ENCODE measurements at regions not wholly inside any gene's neighbourhood (a gene's known extent, or its start where the extent isn't known, plus 50 kb on each side); places are given as distances from the start of the nearest gene placed in this dataset.
"Not testable (repeated sequence)": the region's sequence is repeated elsewhere in the genome, so short reads cannot be mapped to it uniquely, and the experiment has no call there.

DNA sequence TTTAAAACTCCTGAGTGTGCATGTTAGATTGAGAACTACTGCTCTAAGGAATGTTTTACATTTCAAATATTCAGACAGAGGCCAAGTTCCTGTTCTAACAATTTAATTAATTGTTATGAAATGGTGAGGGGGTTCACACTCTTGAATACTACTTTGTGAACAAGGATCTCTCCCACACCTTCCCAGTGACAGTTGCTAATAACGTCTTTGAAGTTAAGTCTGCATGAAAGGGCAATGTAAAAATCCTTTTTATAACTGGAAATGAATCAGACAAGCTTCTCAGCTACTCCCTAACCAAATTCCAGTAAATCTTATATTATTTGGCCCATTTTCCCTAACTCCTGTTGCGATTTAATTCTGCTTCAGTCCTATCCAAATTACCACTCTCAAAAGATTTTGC lies 828.5 kb upstream of the ADAMTS5 start:
- DNase-seq, result no peak

GRCh38 chr21:27793901-27794300 lies 827.0 kb upstream of the ADAMTS5 start:
- no peak for DNase-seq

- DNase-seq, result no peak
Observed at GRCh38 chr21:27787046-27787445, 820.2 kb upstream of the ADAMTS5 start.

GRCh38 chr21:27779606-27780005 lies 812.7 kb upstream of the ADAMTS5 start:
- no peak for DNase-seq

- no peak for DNase-seq
Observed at GRCh38 chr21:27776925-27777553, 810.2 kb upstream of the ADAMTS5 start.

- DNase-seq, result no peak
Observed at GRCh38 chr21:27772816-27773215, 805.9 kb upstream of the ADAMTS5 start.

DNA sequence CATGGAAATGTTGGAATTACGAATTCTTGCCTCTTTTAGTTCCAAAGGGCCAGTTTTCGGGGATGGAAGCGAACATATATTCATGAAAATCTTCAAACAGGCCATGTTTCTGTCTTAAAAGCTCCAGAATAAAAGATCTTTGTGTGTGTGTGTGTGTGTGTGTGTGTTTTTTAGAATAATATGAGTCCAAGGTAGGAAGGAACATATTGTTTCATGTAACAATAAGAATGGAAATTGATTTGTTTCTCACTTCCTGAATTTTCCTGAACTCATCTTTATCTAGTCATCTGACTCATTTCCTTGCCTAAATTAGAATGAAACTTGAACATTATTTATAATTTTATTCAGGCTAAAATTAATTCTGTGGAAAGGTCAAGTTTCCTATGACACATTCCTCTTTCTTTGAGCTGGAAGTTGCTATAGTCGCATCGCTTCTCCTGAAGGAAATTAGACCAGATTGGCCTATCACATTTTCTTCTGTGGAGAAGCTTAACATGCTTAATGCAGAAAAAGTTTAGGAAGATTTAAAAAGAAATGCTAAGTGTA lies 805.1 kb upstream of the ADAMTS5 start:
- no peak for DNase-seq

DNA sequence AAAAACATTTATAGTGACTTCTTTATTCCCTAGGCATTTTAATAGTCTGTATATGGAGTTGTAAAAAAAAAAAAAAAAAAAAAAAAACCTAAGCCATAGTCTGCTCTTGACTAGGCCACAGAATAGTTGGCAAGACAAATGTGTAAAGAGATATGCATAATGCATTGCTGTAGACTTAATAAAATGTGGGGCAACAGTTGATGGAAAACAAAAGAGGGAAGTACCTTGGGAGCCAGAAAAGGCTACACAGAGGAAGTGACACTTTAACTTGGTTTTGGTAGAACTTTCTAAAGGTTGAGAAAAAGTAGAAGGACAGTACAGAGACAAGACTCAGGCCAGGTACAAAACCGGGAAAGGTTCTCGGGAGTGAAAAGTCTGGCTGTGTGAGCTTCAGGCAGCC lies 802.9 kb upstream of the ADAMTS5 start:
- DNase-seq, result no peak

DNA sequence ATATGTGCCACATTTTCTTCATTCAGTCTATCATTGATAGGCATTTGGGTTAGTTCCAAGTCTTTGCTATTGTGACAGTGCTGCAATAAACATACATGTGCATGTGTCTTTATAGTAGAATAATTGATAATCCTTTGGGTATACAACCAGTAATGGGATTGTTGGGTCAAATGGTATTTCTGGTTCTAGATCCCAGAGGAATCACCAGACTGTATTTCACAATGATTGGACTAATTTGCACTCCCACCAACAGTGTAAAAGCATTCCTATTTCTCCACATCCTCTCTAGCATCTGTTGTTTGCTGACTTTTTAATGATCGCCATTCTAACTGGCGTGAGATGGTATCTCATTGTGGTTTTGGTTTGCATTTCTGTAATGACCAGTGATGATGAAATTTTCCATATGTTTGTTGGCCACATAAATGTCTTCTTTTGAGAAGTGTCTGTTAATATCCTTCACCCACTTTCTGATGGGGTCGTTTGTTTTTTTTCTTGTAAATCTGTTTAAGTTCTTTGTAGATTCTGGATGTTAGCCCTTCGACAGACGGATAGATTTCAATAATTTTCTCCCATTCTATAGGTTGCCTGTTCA lies 801.3 kb upstream of the ADAMTS5 start:
- DNase-seq, result not testable (repeated sequence)

DNA sequence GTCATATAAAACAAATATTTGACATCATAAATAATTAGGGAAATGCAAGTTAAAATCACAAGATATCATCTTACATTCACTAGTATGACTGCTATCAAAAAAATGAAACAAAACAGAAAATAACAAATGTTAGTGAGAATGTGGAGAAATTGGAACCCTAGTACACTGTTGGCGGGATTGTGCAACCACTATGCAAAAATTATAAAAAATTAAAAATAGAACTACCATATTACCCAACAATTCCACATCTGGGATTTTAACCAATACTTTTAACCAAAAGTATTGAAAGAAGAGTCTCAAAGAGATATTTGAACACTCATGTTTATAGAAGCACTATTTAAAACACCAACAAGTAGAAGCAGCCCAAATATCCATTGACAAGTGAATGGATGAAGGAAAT lies 797.2 kb upstream of the ADAMTS5 start:
- no peak for DNase-seq

DNA sequence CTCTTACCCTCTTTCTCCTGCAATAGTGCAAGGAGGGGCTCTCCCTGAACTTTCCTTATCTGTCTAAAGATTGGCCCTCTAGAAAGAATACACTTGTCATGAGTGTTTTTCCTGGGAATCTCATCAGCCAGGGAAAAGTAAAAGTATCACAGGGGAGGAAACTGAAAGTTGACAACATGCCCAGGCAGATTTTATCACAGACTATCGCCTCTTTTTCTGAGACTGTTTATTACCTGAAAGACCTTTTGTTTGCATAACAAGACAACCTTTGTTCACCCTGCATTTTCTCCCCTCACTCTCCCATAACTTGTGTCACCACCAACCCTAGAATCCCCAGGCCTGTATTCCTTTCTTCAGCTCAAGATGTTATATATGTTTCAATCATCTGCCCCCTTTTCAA lies 794.7 kb upstream of the ADAMTS5 start:
- DNase-seq, result no peak

DNA sequence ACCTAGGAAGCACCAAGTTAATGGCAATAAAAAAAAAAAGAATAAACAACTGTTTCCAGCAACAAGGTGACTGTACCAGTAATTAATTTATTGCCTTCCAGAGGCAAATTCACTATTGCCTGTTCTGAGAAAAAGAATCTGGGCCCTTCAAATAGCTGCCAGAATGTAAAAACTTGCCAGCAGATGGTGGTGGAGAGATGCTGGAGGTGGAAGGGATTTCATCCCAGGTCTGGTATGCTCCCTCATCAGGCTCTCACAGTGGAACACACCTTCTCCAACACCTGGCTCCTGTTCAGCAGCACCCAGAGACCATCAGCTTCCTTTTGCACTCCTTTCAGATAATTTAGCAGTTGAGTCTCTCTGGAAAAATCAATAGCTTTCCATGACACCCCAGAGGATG lies 792.9 kb upstream of the ADAMTS5 start:
- no peak for DNase-seq

DNA sequence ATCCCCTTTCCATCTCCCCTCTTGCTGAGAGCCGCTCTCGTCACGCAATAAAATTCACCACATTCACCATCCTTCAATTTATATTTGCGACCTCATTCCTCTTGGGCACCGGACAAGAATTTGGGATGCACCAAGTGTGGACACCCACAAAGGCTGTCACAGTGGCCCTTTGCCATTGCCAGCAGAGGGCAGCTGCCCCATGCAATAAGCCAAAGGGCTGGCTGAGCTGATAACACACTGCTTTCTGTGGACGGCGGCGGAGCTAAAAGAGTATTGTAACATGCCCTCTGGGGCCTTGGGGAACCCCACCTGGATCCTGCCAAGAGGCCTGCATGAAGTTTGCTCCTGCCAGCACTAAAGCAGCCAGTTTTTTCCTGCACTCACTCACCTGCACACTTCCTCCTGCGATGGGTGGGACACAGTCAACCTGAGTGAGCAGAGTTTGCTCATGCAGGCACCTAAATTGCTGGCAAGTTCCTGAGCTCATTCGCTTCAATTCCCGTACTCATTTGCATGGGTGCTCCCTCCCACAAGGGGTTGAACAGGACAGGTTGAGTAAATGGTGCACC lies 792.3 kb upstream of the ADAMTS5 start:
- DNase-seq, result no peak

GRCh38 chr21:27756191-27756590 lies 789.3 kb upstream of the ADAMTS5 start:
- DNase-seq, result no peak

- no peak for DNase-seq
Observed at GRCh38 chr21:27743971-27744564, 777.2 kb upstream of the ADAMTS5 start.

DNA sequence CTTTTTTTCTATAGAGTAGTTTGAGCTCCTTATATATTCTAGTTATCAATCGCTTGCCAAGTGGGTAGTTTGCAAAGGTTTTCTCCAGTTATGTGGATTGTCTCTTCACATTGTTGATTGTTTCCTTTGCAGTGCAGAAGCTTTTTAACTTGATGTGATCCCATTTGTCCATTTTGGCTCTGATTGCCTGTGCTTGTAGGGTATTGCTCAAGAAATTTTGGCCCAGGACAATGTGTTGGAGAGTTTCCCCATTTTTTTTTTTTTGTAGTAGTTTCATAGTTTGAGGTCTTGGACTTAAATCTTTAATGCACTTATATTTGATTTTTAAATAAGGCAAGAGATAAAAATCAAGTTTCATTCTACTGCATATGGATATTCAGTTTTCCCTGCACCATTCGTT lies 774.8 kb upstream of the ADAMTS5 start:
- no peak for DNase-seq

GRCh38 chr21:27740084-27740483 lies 773.2 kb upstream of the ADAMTS5 start:
- DNase-seq, result no peak

DNA sequence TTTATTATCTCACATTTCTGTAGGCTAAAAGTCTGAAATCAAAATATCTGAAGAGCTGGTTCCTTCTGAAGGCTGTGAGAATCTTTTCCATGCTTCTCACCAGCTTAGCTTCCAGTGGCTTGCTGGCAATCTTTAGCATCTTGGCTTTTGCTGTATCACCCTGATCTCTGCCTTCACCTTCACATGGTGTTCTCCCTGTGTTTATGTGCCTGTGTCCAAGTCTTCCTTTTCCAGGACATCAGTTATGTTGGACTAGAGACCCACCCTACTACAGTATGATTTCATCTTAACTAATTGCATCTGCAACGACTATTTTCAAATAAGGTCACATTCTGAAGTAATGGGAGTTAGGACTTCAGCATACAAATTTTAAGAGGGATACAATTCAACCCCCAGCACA lies 772.3 kb upstream of the ADAMTS5 start:
- no peak for DNase-seq

GRCh38 chr21:27735699-27736098 lies 768.8 kb upstream of the ADAMTS5 start:
- no peak for DNase-seq

GRCh38 chr21:27734146-27734545 lies 767.3 kb upstream of the ADAMTS5 start:
- no peak for DNase-seq

DNA sequence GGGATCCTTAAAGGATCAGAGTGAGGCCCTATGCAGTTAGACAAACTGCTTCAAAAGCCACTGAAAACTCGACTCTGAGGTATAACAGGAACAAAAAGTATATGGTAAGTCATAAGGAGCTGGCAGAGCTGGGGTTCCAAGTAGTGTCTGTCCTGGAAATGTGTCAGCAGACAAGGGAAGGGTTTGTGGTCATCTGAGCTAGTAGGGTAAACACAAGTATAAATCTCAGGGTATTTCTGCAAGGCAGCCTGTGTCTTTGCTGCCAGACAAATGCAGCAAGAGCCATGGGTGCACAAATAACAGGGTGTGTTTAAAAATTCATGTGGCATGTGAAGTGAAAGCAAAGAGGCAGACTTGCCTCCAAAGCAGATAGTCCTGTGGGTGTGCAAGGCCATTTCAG lies 759.0 kb upstream of the ADAMTS5 start:
- DNase-seq, result no peak

GRCh38 chr21:27722095-27722494 lies 755.2 kb upstream of the ADAMTS5 start:
- no peak for DNase-seq

- DNase-seq, result no peak
Observed at GRCh38 chr21:27721675-27722074, 754.8 kb upstream of the ADAMTS5 start.

- no peak for DNase-seq
Observed at GRCh38 chr21:27719226-27719625, 752.3 kb upstream of the ADAMTS5 start.

Measured in activated CD4-positive, alpha-beta T cell treated with anti-CD3 and anti-CD28 coated beads, Interleukin-2, amount 50 U/mL, for 4 hours (primary cell).